BLaER1 treated with 17β-estradiol and CSF1 and Interleukin-3, amounts not matched to agents 10 nM and 100 nM (cell line): ENCODE measurements at regions not wholly inside any gene's neighbourhood (a gene's known extent, or its start where the extent isn't known, plus 50 kb on each side); places are given as distances from the start of the nearest gene placed in this dataset.
A peak's percentile ranks its signal among the peaks of the same experiment; 100 is the strongest.

Experiments used
- H3K27ac ChIP-seq, 11 experiments: shearing (Covaris generic); formaldehyde crosslinking; 2 replicates each; pipeline ENCODE4 v1.8.1; 2022
- H3K27me3 ChIP-seq, 11 experiments: shearing (Covaris generic); formaldehyde crosslinking; 2 replicates each; pipeline ENCODE4 v1.8.1; 2022
- H3K36me3 ChIP-seq, 11 experiments: shearing (Covaris generic); formaldehyde crosslinking; 2 replicates each; pipeline ENCODE4 v1.8.1; 2022
- H3K4me1 ChIP-seq, 10 experiments: shearing (Covaris generic); formaldehyde crosslinking; 2 replicates each; pipeline ENCODE4 v1.8.1; 2022
- H3K4me2 ChIP-seq, 11 experiments: shearing (Covaris generic); formaldehyde crosslinking; 2 replicates each; pipeline ENCODE4 v1.8.1; 2022
- H3K4me3 ChIP-seq, 10 experiments: shearing (Covaris generic); formaldehyde crosslinking; 2 replicates each; pipeline ENCODE4 v1.8.1; 2022
- H3K9ac ChIP-seq, 11 experiments: shearing (Covaris generic); formaldehyde crosslinking; 2 replicates each; pipeline ENCODE4 v1.8.1; 2022
- H3K9me3 ChIP-seq, 11 experiments: shearing (Covaris generic); formaldehyde crosslinking; replicated peaks in 1 of 11; 2 replicates each; pipeline ENCODE4 v1.8.1; 2022
- H4K20me1 ChIP-seq, 11 experiments: shearing (Covaris generic); formaldehyde crosslinking; 2 replicates each; pipeline ENCODE4 v1.8.1; 2022
- Cebpa-rat ChIP-seq, 11 experiments: shearing (Covaris generic); IDR thresholded peaks; 2 replicates each; pipeline ENCODE4 v1.8.1; 2022

DNA sequence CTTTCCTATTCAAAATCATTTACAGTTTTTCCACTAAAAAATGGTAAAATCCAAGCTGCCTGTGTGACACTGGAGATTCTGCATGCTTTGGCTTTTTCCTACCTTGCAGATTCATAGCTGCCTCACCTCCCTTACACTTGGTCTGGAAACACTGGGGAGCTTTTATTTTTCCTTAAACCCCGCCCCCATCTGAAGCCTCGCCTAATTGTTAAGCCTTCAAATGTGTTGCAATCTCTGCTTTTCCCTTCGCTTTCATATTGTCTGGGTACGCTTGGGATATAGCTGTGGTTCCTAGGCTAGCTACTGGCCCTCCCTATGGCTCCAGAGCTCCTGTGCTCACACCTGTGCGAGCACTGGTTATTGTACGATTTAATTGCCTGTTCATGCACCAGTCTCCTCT is 942.4 kb upstream of the GYPC start:
- no peak overlapping the region for H3K4me3 ChIP-seq
- no peak overlapping the region for H3K9ac ChIP-seq
- no peaks in the 10 kb centered on the region for H3K9me3 ChIP-seq
- no peaks in the 10 kb centered on the region for H3K36me3 ChIP-seq
- H3K27ac ChIP-seq = no peak overlapping the region
- H3K4me2 ChIP-seq = no peak overlapping the region
- TF ChIP-seq Cebpa-rat (IDR thresholded peaks at IDR 0.05) = no peak
- no peaks in the 10 kb centered on the region for H3K4me1 ChIP-seq
- H4K20me1 ChIP-seq = no peaks in the 10 kb centered on the region
- no peaks in the 10 kb centered on the region for H3K27me3 ChIP-seq

DNA sequence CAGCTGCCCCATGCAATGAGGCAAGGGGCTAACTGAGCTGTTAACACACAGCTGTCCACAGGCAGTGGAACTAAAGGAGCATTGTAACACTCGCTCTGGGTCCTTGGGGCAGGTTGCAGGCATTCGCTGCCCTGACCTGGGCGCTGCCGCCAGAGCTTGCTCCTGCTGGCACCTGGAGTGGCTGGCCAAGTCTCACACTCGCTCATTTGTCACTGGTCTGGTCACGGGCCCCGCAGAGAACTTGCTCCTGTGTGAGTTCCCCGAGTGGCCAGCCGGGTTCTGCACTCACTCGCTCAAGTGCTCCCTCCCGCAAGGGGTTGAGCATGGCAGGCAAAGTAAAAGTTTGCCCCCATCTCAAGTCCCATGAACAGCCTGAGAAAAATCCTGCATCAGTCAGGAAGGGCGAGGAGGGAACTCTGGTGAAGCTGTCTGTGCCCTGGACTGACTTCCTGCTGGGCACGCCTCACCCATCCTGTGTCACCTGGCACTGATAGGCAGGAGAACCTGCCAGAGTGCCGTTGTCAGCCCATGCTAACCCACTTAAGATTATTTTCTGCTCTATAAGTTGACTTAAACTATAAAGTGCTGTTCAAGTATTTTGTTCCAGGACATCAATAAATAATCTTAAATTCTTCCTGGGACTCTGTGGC is 934.8 kb upstream of the GYPC start:
- no peak for TF ChIP-seq Cebpa-rat (IDR thresholded peaks at IDR 0.05)
- Histone ChIP-seq H4K20me1 (no peaks in the 10 kb centered on the region), H3K4me2 (no peak overlapping the region), H3K9me3 (no peaks in the 10 kb centered on the region), H3K27me3 (no peaks in the 10 kb centered on the region), H3K27ac (no peak overlapping the region), H3K9ac (no peak overlapping the region), H3K4me3 (no peak overlapping the region), H3K36me3 (no peaks in the 10 kb centered on the region), H3K4me1 (no peaks in the 10 kb centered on the region)

DNA sequence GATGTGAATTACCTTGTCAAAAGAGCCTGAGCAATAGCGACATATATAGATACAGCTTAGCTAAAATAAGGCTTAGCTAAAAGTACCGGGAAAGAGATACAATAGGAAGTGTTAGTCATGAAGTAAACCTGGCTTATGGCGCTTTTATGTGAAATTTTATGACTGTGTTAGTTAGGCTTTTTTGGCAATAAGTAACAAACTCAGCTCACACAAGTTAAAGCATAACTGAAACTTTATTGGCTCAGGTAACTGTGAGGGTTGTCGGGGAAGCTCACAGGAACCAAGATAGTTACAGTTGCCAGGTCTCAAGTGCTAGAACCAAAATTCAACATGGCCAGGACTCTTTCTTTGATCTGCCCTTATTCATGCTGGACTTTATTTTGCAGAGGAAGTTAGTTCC is 925.0 kb upstream of the GYPC start:
- Histone ChIP-seq H3K36me3 (no peaks in the 10 kb centered on the region), H3K9me3 (peaks cover 7 to 20% (median 16%) of the 10 kb centered on the region in 11 experiments; a peak in 20 of 22 replicates), H4K20me1 (no peaks in the 10 kb centered on the region), H3K4me3 (no peak overlapping the region), H3K4me1 (no peaks in the 10 kb centered on the region), H3K4me2 (no peak overlapping the region), H3K9ac (no peak overlapping the region), H3K27me3 (no peaks in the 10 kb centered on the region), H3K27ac (no peak overlapping the region)
- no peak for TF ChIP-seq Cebpa-rat (IDR thresholded peaks at IDR 0.05)

DNA sequence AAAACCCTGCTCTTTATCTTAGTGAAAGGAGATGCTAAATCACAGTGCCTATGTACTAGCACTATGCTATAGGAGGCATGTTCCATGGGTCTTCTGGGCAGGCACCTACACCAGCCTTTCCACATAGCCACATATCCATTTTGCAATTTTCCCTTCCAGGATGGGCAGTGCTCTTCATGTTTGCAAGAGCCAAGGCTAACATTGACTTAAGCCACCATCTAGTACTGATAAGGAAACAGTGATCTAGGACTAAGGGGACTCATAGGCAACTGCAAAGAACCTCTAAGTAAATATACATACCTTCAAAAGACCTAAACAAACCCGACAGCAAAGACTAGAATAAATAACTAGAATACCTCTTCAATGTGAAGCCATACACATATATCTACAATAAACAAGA is 919.7 kb upstream of the GYPC start:
- H3K27me3 ChIP-seq = no peaks in the 10 kb centered on the region
- no peak overlapping the region for H3K27ac ChIP-seq
- no peaks in the 10 kb centered on the region for H3K4me1 ChIP-seq
- TF ChIP-seq Cebpa-rat (IDR thresholded peaks at IDR 0.05) = no peak
- no peaks in the 10 kb centered on the region for H4K20me1 ChIP-seq
- H3K9me3 ChIP-seq = peaks cover 14 to 26% (median 20%) of the 10 kb centered on the region in 11 experiments; a peak in 20 of 22 replicates
- no peak overlapping the region for H3K4me2 ChIP-seq
- H3K36me3 ChIP-seq = no peaks in the 10 kb centered on the region
- no peak overlapping the region for H3K9ac ChIP-seq
- H3K4me3 ChIP-seq = no peak overlapping the region

DNA sequence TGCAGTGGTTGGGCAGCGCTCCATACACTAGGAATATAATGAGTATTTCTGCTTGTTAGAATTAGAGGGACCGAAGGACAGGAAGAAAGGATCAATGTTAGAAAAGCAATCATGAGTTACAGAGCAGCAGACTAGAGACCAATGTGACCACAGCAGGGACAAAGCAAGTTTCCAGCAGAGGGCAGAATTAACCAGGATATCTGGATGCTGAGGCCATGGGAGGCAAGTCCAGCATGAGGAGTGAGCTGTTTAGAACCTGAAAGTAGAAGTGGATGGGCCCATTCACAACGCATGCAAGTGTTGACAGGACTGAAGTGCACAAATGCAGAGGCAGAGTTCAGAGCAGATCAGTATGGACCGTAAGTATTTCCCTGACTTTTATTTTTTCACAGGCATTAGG is 910.4 kb upstream of the GYPC start:
- Histone ChIP-seq H3K9ac (no peak overlapping the region), H3K4me1 (peaks cover 7 to 16% (median 10%) of the 10 kb centered on the region in 10 experiments; a peak in 15 of 20 replicates)

DNA sequence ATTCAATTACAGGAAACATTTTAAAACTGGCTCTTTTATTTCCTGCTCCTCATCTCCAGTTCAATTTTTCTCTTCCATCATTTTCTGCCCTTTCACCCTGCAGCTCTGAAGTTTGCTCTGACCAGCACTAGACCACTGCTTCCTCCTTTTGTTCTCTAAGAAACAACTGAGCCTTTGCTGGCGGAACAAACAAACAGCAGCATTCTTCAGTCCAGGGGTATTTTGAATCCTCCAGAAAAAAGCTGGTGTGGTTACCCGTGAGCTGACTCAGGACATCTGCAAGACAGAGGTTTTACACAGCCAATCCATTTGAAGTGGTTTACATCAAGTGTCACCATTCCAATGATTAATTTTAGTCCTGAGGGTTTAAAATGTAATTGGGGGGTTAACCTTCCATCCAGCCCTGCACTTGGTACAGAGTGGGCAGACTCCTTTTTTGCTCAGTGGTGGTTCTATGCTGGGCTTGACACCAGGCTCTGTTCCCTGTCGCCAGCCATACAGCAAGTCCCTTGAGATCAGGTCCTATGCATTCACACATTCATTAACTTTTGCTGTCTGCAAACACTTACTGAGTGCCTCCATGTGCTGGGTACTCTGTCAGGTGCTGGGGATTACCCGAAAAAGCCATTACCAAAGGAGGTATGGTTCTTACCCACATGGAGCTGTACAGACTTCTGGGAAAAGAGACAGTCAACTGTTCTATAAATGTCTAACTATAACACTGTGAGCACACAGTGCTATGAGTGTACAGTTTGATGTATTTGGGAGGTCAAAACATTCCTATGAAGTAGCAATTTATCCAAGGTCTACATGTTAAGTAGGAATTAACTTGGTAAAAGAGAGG is 909.4 kb upstream of the GYPC start:
- no peak for TF ChIP-seq Cebpa-rat (IDR thresholded peaks at IDR 0.05)
- H3K4me2 ChIP-seq = peak overlapping the region in 9 of 11 experiments; percentile 1 to 28 (median 8); a peak in 5 of 22 replicates
- no peaks in the 10 kb centered on the region for H3K36me3 ChIP-seq
- H3K27me3 ChIP-seq = no peaks in the 10 kb centered on the region
- H3K27ac ChIP-seq = no peak overlapping the region
- no peaks in the 10 kb centered on the region for H4K20me1 ChIP-seq
- peaks cover 7 to 16% (median 10%) of the 10 kb centered on the region in 10 experiments; a peak in 15 of 20 replicates for H3K4me1 ChIP-seq
- H3K9ac ChIP-seq = no peak overlapping the region
- no peaks in the 10 kb centered on the region for H3K9me3 ChIP-seq
- no peak overlapping the region for H3K4me3 ChIP-seq

More for the DNA sequence above, 910.4 kb upstream of the GYPC start:
- H4K20me1 ChIP-seq = no peaks in the 10 kb centered on the region
- H3K36me3 ChIP-seq = no peaks in the 10 kb centered on the region
- TF ChIP-seq Cebpa-rat (IDR thresholded peaks at IDR 0.05) = no peak
- no peaks in the 10 kb centered on the region for H3K27me3 ChIP-seq
- no peak overlapping the region for H3K4me3 ChIP-seq
- no peaks in the 10 kb centered on the region for H3K9me3 ChIP-seq
- H3K27ac ChIP-seq = no peak overlapping the region
- peak overlapping the region in 1 of 11 experiments; percentile 10; a peak in 1 of 22 replicates for H3K4me2 ChIP-seq

DNA sequence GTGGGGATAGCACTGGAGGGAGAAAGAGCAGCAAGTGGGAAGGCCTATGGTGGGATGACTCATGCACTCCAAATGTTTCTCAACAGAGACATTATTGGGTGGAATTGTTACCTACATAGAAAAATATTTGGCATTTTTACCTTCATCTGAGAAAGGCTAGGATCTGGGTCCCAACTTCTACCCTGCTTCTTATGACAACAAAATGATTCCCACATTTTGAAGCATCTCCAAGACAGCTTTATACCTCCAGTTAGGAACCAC is 908.9 kb upstream of the GYPC start:
- H3K9me3 ChIP-seq = no peaks in the 10 kb centered on the region
- no peaks in the 10 kb centered on the region for H3K36me3 ChIP-seq
- no peaks in the 10 kb centered on the region for H4K20me1 ChIP-seq
- H3K27me3 ChIP-seq = no peaks in the 10 kb centered on the region
- H3K27ac ChIP-seq = no peak overlapping the region
- no peak for TF ChIP-seq Cebpa-rat (IDR thresholded peaks at IDR 0.05)
- H3K4me1 ChIP-seq = peaks cover 7 to 16% (median 10%) of the 10 kb centered on the region in 10 experiments; a peak in 15 of 20 replicates
- no peak overlapping the region for H3K9ac ChIP-seq
- H3K4me2 ChIP-seq = no peak overlapping the region
- no peak overlapping the region for H3K4me3 ChIP-seq

DNA sequence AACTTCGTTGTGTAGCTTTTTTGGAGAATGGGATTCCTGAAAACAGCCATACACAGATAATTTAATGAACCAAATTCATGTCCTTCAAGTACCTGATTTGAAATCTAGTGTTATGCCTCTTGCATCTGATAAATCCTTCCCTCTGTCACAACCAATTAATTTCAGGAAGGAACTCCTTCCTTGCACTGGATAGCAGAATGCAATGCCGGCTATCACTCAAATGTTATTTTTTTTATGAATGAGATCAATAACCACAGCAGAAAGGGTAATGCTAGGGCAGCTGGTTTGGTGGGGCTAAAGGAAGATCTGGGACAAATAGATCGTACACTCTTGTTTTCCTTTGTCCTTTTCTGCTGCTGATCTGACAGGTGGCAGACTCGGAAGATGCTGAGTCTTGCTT is 899.5 kb upstream of the GYPC start:
- Histone ChIP-seq H3K27me3 (no peaks in the 10 kb centered on the region), H3K4me1 (no peaks in the 10 kb centered on the region), H3K36me3 (no peaks in the 10 kb centered on the region), H3K4me3 (no peak overlapping the region), H3K9ac (no peak overlapping the region), H4K20me1 (no peaks in the 10 kb centered on the region), H3K27ac (no peak overlapping the region), H3K4me2 (no peak overlapping the region), H3K9me3 (no peaks in the 10 kb centered on the region)
- no peak for TF ChIP-seq Cebpa-rat (IDR thresholded peaks at IDR 0.05)

DNA sequence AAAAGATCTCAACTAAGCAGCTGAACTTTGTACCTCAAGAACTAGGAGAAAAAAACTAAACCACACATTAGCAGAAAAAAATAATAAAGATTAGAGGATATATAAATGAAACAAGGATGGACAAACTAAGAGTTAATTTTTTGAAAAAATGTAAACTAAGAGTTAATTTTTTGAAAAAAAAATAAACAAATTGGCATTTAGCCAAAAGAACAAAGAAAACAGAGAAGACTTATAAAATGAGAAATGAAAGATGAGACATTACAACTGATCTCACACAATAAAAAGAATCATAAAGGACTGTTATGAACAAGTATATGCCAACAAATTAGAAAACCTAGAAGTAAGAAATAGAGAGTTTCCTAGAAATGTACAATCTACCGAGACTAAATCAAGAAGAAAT is 859.2 kb upstream of the GYPC start:
- no peak overlapping the region for H3K9ac ChIP-seq
- no peaks in the 10 kb centered on the region for H4K20me1 ChIP-seq
- H3K27me3 ChIP-seq = no peaks in the 10 kb centered on the region
- H3K4me1 ChIP-seq = no peaks in the 10 kb centered on the region
- H3K4me3 ChIP-seq = no peak overlapping the region
- no peak overlapping the region for H3K27ac ChIP-seq
- H3K36me3 ChIP-seq = no peaks in the 10 kb centered on the region
- TF ChIP-seq Cebpa-rat (IDR thresholded peaks at IDR 0.05) = no peak
- no peak overlapping the region for H3K4me2 ChIP-seq
- peaks cover 0 to 6% (median 0%) of the 10 kb centered on the region in 11 experiments; a peak in 2 of 22 replicates for H3K9me3 ChIP-seq

DNA sequence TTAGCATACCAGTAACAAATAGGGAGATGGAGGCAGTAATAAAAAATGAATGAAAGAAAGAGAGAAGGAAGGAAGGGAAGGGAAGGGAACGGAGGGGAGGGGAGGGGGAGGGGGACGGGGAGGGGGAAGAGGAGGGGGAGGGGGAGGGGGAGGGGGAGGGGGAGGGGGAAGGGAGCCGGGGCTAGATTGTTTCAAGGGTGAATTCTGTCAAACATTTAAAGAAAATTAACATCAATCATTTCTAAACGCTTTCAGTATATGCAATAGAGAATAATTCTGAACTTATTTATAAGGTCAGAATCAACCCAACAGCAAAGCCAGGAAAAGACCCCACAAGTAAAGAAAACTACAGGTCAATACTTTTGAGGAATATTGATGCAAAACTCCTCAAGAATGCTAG is 858.8 kb upstream of the GYPC start:
- Histone ChIP-seq H3K4me3 (no peak overlapping the region), H3K36me3 (no peaks in the 10 kb centered on the region), H4K20me1 (no peaks in the 10 kb centered on the region), H3K27ac (no peak overlapping the region; a peak in 1 of 22 replicates), H3K9ac (no peak overlapping the region), H3K9me3 (peaks cover 0 to 6% (median 0%) of the 10 kb centered on the region in 11 experiments; a peak in 2 of 22 replicates), H3K4me2 (no peak overlapping the region), H3K4me1 (no peaks in the 10 kb centered on the region), H3K27me3 (no peaks in the 10 kb centered on the region)
- no peak for TF ChIP-seq Cebpa-rat (IDR thresholded peaks at IDR 0.05)
